Transverse colon (tissue), 4 donors: ENCODE measurements at regions not wholly inside any gene's neighbourhood (a gene's known extent, or its start where the extent isn't known, plus 50 kb on each side); places are given as distances from the start of the nearest gene placed in this dataset.
"Not testable (repeated sequence)": the region's sequence is repeated elsewhere in the genome, so short reads cannot be mapped to it uniquely, and the experiment has no call there.

Experiments used
- POLR2A ChIP-seq: fragments of 450-650 bp; IDR thresholded peaks from one replicate; pipeline ENCODE4 v1.6.1; 2016; ENCODE audit warnings: antibody characterized with exemption, mild to moderate bottlenecking, moderate library complexity
- POLR2AphosphoS5 ChIP-seq, 3 donors: sonication (generic); formaldehyde crosslinking; IDR thresholded peaks; one replicate each; pipeline ENCODE4 v1.6.1; 2016; ENCODE audit warnings: antibody characterized with exemption in 3 of 3
- TF ChIP-seq, protein P1 (sequence below), 5 experiments: fragments of 200-600 bp in 3 of 5; fragments of 450-650 bp in 2 of 5; sonication (generic) in 3 of 5; IDR thresholded peaks; 1 replicate in 2 of 5; 2 replicates in 3 of 5; pipeline ENCODE4 v1.5.1; 2016 to 2017; ENCODE audit warnings: antibody characterized with exemption in 5 of 5, inconsistent platforms in 3 of 5, mild to moderate bottlenecking in 2 of 5, moderate library complexity in 1 of 5

DNA sequence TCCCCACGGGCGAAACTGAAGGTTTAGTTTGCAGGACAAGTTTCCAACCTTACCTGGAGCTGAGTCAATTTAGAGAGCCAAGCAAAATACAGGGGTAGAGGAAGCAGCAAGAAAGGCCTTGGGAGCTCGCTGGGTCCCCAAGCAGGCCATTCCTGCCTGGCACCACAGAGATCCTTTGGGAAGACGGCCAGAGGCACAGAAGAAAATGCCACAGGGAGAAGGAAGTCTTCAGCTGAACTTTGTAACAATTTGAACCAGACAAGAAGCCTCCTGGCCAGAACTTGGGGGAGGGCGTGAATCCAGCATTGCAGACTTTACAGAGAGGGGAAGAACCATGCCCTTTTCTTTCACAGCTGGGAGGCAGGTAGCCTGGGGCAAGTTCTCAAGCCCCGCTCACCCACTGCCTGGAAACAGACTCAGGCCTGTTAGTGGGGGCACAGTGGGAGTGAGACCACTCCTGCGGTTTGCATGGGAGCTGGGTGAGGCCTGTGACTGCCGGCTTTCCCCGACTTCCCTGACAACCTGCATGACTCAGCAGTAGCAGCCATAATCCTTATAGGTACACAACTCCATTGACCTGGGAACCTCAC is 259.4 kb downstream of the SETD4 start:
- not testable (repeated sequence) for TF ChIP-seq POLR2A; POLR2AphosphoS5 (IDR thresholded peaks at IDR 0.05)
- TF ChIP-seq, protein P1, sequence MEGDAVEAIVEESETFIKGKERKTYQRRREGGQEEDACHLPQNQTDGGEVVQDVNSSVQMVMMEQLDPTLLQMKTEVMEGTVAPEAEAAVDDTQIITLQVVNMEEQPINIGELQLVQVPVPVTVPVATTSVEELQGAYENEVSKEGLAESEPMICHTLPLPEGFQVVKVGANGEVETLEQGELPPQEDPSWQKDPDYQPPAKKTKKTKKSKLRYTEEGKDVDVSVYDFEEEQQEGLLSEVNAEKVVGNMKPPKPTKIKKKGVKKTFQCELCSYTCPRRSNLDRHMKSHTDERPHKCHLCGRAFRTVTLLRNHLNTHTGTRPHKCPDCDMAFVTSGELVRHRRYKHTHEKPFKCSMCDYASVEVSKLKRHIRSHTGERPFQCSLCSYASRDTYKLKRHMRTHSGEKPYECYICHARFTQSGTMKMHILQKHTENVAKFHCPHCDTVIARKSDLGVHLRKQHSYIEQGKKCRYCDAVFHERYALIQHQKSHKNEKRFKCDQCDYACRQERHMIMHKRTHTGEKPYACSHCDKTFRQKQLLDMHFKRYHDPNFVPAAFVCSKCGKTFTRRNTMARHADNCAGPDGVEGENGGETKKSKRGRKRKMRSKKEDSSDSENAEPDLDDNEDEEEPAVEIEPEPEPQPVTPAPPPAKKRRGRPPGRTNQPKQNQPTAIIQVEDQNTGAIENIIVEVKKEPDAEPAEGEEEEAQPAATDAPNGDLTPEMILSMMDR (IDR thresholded peaks at IDR 0.05) = not testable (repeated sequence)
